GM12875 (cell line): ENCODE measurements at regions not wholly inside any gene's neighbourhood (a gene's known extent, or its start where the extent isn't known, plus 50 kb on each side); places are given as distances from the start of the nearest gene placed in this dataset.
A peak's percentile ranks its signal among the peaks of the same experiment; 100 is the strongest.

Experiments
- H3K4me3 ChIP-seq: one replicate; pipeline ENCODE4 v1.5.1; 2011; ENCODE audit warnings: low read depth, low read length, control low read depth
- CTCF ChIP-seq: IDR thresholded peaks from 2 replicates; pipeline ENCODE4 v1.5.1; 2011; ENCODE audit warnings: low read depth, mild to moderate bottlenecking, control low read depth, inconsistent platforms, low read length, moderate library complexity, borderline replicate concordance; ENCODE audit not compliant: insufficient read depth

GRCh38 chr3:124574012-124574411 is 156.2 kb upstream of the UMPS start:
- H3K4me3 ChIP-seq: no peak overlapping the region
- no peak for TF ChIP-seq CTCF

GRCh38 chr3:124576565-124577493 is 153.4 kb upstream of the UMPS start:
- no peak overlapping the region for H3K4me3 ChIP-seq
- peak; percentile 38; the same call in 1 of the 2 replicates for TF ChIP-seq CTCF

- TF ChIP-seq CTCF: no peak
- no peak overlapping the region for H3K4me3 ChIP-seq
Observed at GRCh38 chr3:124577494-124578167, 152.6 kb upstream of the UMPS start.

- TF ChIP-seq CTCF: no peak
- H3K4me3 ChIP-seq: no peak overlapping the region
Observed at GRCh38 chr3:124579641-124580040, 150.6 kb upstream of the UMPS start.

- no peak for TF ChIP-seq CTCF
- H3K4me3 ChIP-seq: no peak overlapping the region
Observed at GRCh38 chr3:124582196-124582595, 148.1 kb upstream of the UMPS start.

- no peak for TF ChIP-seq CTCF
- no peak overlapping the region for H3K4me3 ChIP-seq
Observed at GRCh38 chr3:124582621-124583395, 147.4 kb upstream of the UMPS start.
